ENCODE measurements at regions not wholly inside any gene's neighbourhood (a gene's known extent, or its start where the extent isn't known, plus 50 kb on each side); places are given as distances from the start of the nearest gene placed in this dataset.

DNA sequence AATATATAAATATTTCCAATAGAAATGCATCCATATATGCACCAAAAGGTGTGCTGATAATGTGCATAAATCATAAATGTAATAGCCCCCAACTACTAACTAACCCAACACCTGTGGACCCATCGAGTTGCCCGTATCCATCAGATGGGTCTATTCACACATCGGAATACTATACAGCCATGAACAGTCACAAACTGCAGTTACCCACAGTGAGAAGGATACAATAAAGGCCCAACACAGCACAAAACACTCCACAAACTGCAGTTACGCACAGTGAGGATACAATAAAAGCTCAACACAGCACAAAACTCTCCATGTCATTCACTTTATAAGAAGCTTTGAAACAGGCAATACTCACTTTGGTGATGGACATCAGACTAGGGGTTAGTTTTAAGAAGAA, 145.3 kb upstream of the OTOS start:
- ChIA-PET POLR2A (ENCODE audit: unreplicated experiment) (no interaction called here), CTCF (no interaction called here)
- Histone ChIP-seq H3K27ac (ENCODE audit: low read length) (no peak overlapping the region), H3K4me1 (ENCODE audit: insufficient read depth, low read length) (no peaks in the 10 kb centered on the region), H3K36me3 (ENCODE audit: low read depth, low read length) (no peaks in the 10 kb centered on the region), H3K4me2 (ENCODE audit: low read length) (no peak overlapping the region), H3K27me3 (ENCODE audit: low read length) (peaks cover 24% of the 10 kb centered on the region; the same call in 1 of the 2 replicates), H4K20me1 (ENCODE audit: low read length) (no peaks in the 10 kb centered on the region), H3K9me3 (ENCODE audit: low read length) (no peaks in the 10 kb centered on the region), H3K9me2 (replicated peaks; ENCODE audit: low read length) (no peaks in the 10 kb centered on the region), H3K4me3 (ENCODE audit: low read length) (no peak overlapping the region), H3K9ac (ENCODE audit: low read length) (no peak overlapping the region), H2AFZ (ENCODE audit: low read length) (no peak overlapping the region), H3F3A (ENCODE audit: low read length, unreplicated experiment) (no peaks in the 10 kb centered on the region), H3K79me2 (ENCODE audit: low read length) (no peaks in the 10 kb centered on the region)
- no peak for TF ChIP-seq EZH2phosphoT487 (IDR thresholded peaks at IDR 0.05; ENCODE audit: borderline replicate concordance, low read length)
- TF ChIP-seq, protein P1, sequence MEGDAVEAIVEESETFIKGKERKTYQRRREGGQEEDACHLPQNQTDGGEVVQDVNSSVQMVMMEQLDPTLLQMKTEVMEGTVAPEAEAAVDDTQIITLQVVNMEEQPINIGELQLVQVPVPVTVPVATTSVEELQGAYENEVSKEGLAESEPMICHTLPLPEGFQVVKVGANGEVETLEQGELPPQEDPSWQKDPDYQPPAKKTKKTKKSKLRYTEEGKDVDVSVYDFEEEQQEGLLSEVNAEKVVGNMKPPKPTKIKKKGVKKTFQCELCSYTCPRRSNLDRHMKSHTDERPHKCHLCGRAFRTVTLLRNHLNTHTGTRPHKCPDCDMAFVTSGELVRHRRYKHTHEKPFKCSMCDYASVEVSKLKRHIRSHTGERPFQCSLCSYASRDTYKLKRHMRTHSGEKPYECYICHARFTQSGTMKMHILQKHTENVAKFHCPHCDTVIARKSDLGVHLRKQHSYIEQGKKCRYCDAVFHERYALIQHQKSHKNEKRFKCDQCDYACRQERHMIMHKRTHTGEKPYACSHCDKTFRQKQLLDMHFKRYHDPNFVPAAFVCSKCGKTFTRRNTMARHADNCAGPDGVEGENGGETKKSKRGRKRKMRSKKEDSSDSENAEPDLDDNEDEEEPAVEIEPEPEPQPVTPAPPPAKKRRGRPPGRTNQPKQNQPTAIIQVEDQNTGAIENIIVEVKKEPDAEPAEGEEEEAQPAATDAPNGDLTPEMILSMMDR (conservative IDR thresholded peaks at IDR 0.05; ENCODE audit: low read depth, low read length): no peak
- TF ChIP-seq EZH2 (IDR thresholded peaks at IDR 0.05; ENCODE audit: low read length, unreplicated experiment): no peak
- no peak for ATAC-seq
- intact Hi-C loops (cut with micrococcal nuclease): no loop called here
- BruUV-seq (replicated peaks): no TSS peak
- no peak for DNase-seq

DNA sequence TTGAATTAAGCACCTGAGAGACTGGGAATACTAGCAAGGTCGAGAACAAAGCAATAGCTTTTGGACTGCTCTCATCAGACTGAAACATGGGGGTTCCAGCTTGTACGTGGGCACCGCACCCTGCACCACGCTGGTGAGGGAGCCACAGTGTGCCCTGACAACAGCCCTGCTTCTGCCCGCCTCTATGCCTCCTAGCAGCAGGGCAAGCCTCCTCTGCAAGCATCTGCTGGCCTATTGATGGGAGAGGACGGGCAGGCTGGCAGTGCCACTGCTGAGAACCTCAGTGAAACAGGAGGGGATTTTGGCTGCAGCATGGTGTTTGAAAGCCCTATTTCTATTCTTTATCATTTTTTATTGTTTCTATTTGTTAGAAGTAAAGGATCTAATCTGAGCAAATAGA, 146.1 kb upstream of the OTOS start:
- Histone ChIP-seq H3F3A (ENCODE audit: low read length, unreplicated experiment) (no peaks in the 10 kb centered on the region), H3K27me3 (ENCODE audit: low read length) (peaks cover 23% of the 10 kb centered on the region; the same call in 1 of the 2 replicates), H2AFZ (ENCODE audit: low read length) (no peak overlapping the region), H3K79me2 (ENCODE audit: low read length) (no peaks in the 10 kb centered on the region), H3K4me3 (ENCODE audit: low read length) (no peak overlapping the region), H3K4me2 (ENCODE audit: low read length) (no peak overlapping the region), H3K27ac (ENCODE audit: low read length) (no peak overlapping the region), H3K9me2 (replicated peaks; ENCODE audit: low read length) (no peaks in the 10 kb centered on the region), H3K4me1 (ENCODE audit: insufficient read depth, low read length) (no peaks in the 10 kb centered on the region), H3K9me3 (ENCODE audit: low read length) (no peaks in the 10 kb centered on the region), H3K9ac (ENCODE audit: low read length) (no peak overlapping the region), H3K36me3 (ENCODE audit: low read depth, low read length) (no peaks in the 10 kb centered on the region), H4K20me1 (ENCODE audit: low read length) (no peaks in the 10 kb centered on the region)
- DNase-seq (no peak), ATAC-seq (no peak)
- ChIA-PET POLR2A (ENCODE audit: unreplicated experiment) (no interaction called here), CTCF (no interaction called here)
- TF ChIP-seq, protein P1 (conservative IDR thresholded peaks at IDR 0.05; ENCODE audit: low read depth, low read length): no peak
- TF ChIP-seq EZH2phosphoT487 (IDR thresholded peaks at IDR 0.05; ENCODE audit: borderline replicate concordance, low read length) (no peak), EZH2 (IDR thresholded peaks at IDR 0.05; ENCODE audit: low read length, unreplicated experiment) (no peak)
- BruUV-seq (replicated peaks): no TSS peak
- intact Hi-C loops (cut with micrococcal nuclease): no loop called here

DNA sequence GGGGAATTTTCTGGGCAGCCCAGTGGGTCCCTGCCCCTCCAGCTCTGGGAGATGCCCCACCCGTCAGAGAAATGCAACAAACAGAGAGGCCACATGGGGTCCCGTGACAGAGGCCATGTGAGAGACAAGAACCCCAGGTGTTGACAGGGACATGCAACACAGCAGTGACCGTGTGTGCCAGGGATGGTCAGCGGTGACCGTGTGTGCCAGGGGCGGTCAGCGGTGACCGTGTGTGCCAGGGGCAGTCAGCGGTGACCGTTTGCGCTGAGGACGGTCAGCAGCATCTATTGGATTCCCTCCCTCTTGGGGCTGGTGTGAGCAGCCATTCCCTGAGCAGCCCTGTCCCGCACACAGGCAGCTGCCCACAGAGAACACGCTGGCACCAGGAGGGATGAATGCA, 146.6 kb upstream of the OTOS start:
- intact Hi-C loops (cut with micrococcal nuclease): no loop called here
- ChIA-PET POLR2A (ENCODE audit: unreplicated experiment) (no interaction called here), CTCF (no interaction called here)
- Histone ChIP-seq H4K20me1 (ENCODE audit: low read length) (no peaks in the 10 kb centered on the region), H3K27ac (ENCODE audit: low read length) (no peak overlapping the region), H3K36me3 (ENCODE audit: low read depth, low read length) (no peaks in the 10 kb centered on the region), H3K79me2 (ENCODE audit: low read length) (no peaks in the 10 kb centered on the region), H3K4me3 (ENCODE audit: low read length) (no peak overlapping the region), H3K4me2 (ENCODE audit: low read length) (no peak overlapping the region), H3K9me3 (ENCODE audit: low read length) (no peaks in the 10 kb centered on the region), H3K9ac (ENCODE audit: low read length) (no peak overlapping the region), H3K9me2 (replicated peaks; ENCODE audit: low read length) (no peaks in the 10 kb centered on the region), H2AFZ (ENCODE audit: low read length) (no peak overlapping the region), H3F3A (ENCODE audit: low read length, unreplicated experiment) (no peaks in the 10 kb centered on the region), H3K4me1 (ENCODE audit: insufficient read depth, low read length) (no peaks in the 10 kb centered on the region), H3K27me3 (ENCODE audit: low read length) (peaks cover 23% of the 10 kb centered on the region; the same call in 1 of the 2 replicates)
- no peak for TF ChIP-seq EZH2phosphoT487 (IDR thresholded peaks at IDR 0.05; ENCODE audit: borderline replicate concordance, low read length)
- TF ChIP-seq, protein P1 (conservative IDR thresholded peaks at IDR 0.05; ENCODE audit: low read depth, low read length): no peak
- no peak for TF ChIP-seq EZH2 (IDR thresholded peaks at IDR 0.05; ENCODE audit: low read length, unreplicated experiment)
- no peak for DNase-seq
- no peak for ATAC-seq
- no TSS peak for BruUV-seq (replicated peaks)
